Type B pancreatic cell (in vitro differentiated cells): ENCODE measurements at regions not wholly inside any gene's neighbourhood (a gene's known extent, or its start where the extent isn't known, plus 50 kb on each side); places are given as distances from the start of the nearest gene placed in this dataset.

Experiments
- DNase-seq: peaks from one replicate; pipeline ENCODE4 v3.0.0; 2021; ENCODE audit warnings: mixed read lengths; ENCODE audit not compliant: unreplicated experiment; ENCODE audit errors: extremely low spot score
- H3K27ac Mint-ChIP-seq: 2 replicates; pipeline ENCODE4 v1.8.0; 2021; ENCODE audit warnings: mild to moderate bottlenecking, mixed read lengths
- H3K27me3 Mint-ChIP-seq: 2 replicates; pipeline ENCODE4 v1.8.0; 2021; ENCODE audit warnings: mixed read lengths
- H3K36me3 Mint-ChIP-seq: 2 replicates; pipeline ENCODE4 v1.8.0; 2021; ENCODE audit warnings: mixed read lengths
- H3K4me1 Mint-ChIP-seq: one replicate; pipeline ENCODE4 v1.8.0; 2021; ENCODE audit warnings: mixed read lengths; ENCODE audit not compliant: unreplicated experiment
- H3K4me3 Mint-ChIP-seq: 2 replicates; pipeline ENCODE4 v1.8.0; 2021; ENCODE audit warnings: mild to moderate bottlenecking, mixed read lengths
- H3K9me3 Mint-ChIP-seq: 2 replicates; pipeline ENCODE4 v1.8.0; 2021; ENCODE audit warnings: mixed read lengths
- TF ChIP-seq, protein P1 (sequence below): fragments of 200-600 bp; sonication (generic); conservative IDR thresholded peaks from 2 replicates; pipeline ENCODE4 v1.5.0; 2021; ENCODE audit warnings: antibody characterized with exemption, mild to moderate bottlenecking

DNA sequence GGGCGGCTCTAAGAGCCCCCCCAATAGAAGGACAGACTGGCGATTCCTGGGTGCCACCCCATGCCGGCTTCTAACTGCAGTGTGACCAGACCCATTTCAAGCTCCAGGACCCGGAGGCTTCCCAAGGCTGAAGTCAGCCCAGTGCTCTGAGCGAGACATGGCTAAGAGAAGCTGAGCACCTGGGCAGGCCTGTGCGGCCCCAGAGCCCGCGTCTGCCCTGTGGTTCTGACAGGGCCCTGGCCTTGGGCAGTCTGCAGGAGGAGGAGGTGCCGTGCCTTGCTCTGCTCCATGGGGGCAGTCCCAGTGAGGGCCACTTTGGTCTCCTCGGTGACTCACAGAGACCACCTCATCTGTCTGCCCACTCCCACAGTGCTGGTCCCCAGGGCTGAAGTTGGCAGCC, 1314.2 kb downstream of the BRD1 start:
- TF ChIP-seq, protein P1, sequence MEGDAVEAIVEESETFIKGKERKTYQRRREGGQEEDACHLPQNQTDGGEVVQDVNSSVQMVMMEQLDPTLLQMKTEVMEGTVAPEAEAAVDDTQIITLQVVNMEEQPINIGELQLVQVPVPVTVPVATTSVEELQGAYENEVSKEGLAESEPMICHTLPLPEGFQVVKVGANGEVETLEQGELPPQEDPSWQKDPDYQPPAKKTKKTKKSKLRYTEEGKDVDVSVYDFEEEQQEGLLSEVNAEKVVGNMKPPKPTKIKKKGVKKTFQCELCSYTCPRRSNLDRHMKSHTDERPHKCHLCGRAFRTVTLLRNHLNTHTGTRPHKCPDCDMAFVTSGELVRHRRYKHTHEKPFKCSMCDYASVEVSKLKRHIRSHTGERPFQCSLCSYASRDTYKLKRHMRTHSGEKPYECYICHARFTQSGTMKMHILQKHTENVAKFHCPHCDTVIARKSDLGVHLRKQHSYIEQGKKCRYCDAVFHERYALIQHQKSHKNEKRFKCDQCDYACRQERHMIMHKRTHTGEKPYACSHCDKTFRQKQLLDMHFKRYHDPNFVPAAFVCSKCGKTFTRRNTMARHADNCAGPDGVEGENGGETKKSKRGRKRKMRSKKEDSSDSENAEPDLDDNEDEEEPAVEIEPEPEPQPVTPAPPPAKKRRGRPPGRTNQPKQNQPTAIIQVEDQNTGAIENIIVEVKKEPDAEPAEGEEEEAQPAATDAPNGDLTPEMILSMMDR: no peak
- no peaks in the 10 kb centered on the region for H3K4me1 Mint-ChIP-seq
- no peak overlapping the region for H3K27ac Mint-ChIP-seq
- H3K36me3 Mint-ChIP-seq: no peaks in the 10 kb centered on the region
- DNase-seq: no peak
- H3K9me3 Mint-ChIP-seq: no peaks in the 10 kb centered on the region
- H3K27me3 Mint-ChIP-seq: no peaks in the 10 kb centered on the region
- no peak overlapping the region for H3K4me3 Mint-ChIP-seq

DNA sequence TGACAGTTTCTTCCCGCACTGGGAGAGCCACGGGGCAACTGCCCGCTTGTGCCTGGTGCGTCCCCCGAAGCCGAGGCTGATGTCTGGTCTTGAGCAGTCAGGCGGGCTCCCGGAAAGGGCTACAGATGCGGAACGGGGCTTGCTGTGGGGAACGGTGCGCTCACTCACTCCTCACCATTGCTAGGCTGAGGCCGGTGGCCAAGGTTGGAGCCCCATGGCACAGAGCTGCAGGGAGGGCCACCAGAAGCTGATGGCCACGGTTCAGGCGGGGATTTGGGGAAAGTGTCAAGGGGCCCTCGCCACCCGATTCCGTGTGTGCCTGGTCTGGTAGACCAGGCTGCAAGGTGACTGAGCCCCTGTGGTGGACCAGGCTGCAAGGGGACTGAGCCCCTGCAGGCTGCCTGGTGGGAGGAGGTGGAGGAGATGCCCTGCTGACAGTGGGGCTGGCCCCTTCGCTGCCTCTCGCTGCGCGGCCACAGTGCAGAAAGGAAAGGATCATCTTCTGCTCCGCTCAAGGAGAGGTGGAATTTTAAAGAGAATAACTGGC, 1315.8 kb downstream of the BRD1 start:
- Mint-ChIP-seq H3K27ac (no peak overlapping the region), H3K9me3 (no peaks in the 10 kb centered on the region), H3K36me3 (no peaks in the 10 kb centered on the region)

DNA sequence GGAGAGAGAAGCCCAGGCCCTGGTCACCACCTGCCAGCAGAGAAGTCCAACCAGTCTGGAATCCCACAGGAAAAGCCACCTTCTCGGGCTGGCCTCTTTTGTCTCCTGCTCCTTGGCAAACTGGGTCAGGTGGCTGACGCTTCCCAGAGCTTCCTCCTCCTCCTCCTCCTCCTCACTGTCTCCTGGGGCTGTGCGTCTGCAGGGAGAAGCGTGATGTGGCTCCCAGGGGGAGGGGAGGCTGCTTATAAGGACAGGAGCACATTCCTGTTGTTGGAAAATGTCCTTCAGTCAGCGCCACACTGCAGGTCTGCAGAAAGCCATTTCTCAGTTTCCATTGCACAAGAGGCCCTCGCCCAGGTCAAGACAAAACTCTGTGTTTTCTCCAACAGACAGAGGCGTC, 1316.5 kb downstream of the BRD1 start:
- TF ChIP-seq, protein P1: no peak
- H3K9me3 Mint-ChIP-seq: no peaks in the 10 kb centered on the region
- H3K4me3 Mint-ChIP-seq: no peak overlapping the region
- no peaks in the 10 kb centered on the region for H3K27me3 Mint-ChIP-seq
- H3K27ac Mint-ChIP-seq: no peak overlapping the region
- no peaks in the 10 kb centered on the region for H3K4me1 Mint-ChIP-seq
- H3K36me3 Mint-ChIP-seq: no peaks in the 10 kb centered on the region
- DNase-seq: no peak

More for the DNA sequence above, 1315.8 kb downstream of the BRD1 start:
- TF ChIP-seq, protein P1: no peak
- Mint-ChIP-seq H3K4me3 (no peak overlapping the region), H3K4me1 (no peaks in the 10 kb centered on the region), H3K27me3 (no peaks in the 10 kb centered on the region)
- DNase-seq: no peak

DNA sequence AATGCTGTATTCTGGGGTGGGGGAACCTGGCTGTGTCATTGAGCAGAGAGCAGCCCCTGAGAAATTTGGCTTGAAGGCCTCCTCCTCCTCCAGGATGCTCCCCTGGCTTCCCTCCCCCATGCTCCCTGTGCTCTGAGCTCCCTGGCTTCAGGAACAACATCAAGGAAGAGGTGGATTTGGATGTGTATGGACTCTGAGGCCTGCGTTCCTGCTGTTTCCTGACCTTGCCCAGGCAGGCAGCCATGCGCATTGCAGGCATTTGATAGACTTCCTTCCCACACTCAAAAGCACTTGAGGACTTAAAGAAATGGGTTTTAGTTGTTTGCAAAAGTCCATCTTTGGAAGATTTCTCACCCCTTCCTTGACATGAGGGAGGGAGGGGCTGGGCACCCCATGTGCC, 1317.1 kb downstream of the BRD1 start:
- DNase-seq: no peak
- Mint-ChIP-seq H3K27me3 (no peaks in the 10 kb centered on the region), H3K4me3 (no peak overlapping the region), H3K27ac (no peak overlapping the region), H3K4me1 (no peaks in the 10 kb centered on the region), H3K9me3 (no peaks in the 10 kb centered on the region), H3K36me3 (no peaks in the 10 kb centered on the region)
- TF ChIP-seq, protein P1: no peak

DNA sequence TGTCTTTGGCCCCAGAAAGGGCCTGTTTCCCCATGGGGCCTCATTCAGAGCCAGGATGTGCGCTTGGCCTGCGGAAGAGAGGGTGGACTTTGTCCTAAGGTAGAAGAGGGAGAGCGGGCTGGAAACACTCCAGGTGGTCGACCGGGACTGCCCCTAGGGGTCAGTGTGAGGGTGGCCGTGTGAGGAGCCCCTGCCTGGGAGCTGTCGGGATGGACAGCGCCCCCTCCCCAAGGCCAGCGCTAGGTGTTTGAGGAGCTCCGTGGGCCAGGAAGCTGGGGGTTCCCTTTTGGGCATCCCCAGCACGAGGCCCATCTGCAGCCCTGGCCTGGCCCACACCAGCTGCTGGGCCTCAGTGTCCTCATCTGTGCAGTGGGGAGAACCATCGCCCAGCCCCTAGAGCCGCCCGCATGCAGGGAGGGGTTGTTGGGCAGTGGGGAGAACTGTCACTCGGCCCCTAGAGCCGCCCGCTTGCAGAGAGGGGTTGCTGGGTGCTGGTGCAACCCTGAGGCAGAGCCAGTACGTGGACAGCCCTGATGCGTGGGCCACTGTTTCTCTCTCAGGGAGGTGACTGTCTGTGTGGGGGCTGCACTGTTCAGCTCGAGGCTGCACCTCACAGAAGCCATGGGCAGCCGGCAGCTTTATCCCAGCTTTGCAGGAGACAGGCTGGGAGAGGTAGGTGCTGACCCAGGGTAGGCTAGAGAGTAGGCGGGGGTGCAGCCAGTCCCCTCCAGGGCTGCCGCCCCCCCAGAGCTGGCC, 1319.9 kb downstream of the BRD1 start:
- Mint-ChIP-seq H3K4me3 (no peak overlapping the region), H3K9me3 (no peaks in the 10 kb centered on the region), H3K27ac (no peak overlapping the region), H3K36me3 (no peaks in the 10 kb centered on the region), H3K27me3 (no peaks in the 10 kb centered on the region), H3K4me1 (no peaks in the 10 kb centered on the region)
- TF ChIP-seq, protein P1: no peak
- no peak for DNase-seq
